Brain microvascular endothelial cell (primary cell): ENCODE measurements at regions not wholly inside any gene's neighbourhood (a gene's known extent, or its start where the extent isn't known, plus 50 kb on each side); places are given as distances from the start of the nearest gene placed in this dataset.

Experiments
- DNase-seq: peaks from one replicate; pipeline ENCODE4 v3.0.0-alpha.2; 2020
- H3K27ac ChIP-seq: fragments of 250-450 bp; sonication (Bioruptor Pico); 2 replicates; pipeline ENCODE4 v1.5.1; 2020; ENCODE audit warnings: mild to moderate bottlenecking, moderate library complexity
- H3K27me3 ChIP-seq: fragments of 250-450 bp; sonication (Bioruptor Pico); replicated peaks from 2 replicates; pipeline ENCODE4 v1.5.1; 2020; ENCODE audit warnings: mild to moderate bottlenecking
- H3K36me3 ChIP-seq: fragments of 250-450 bp; sonication (Bioruptor Pico); replicated peaks from 2 replicates; pipeline ENCODE4 v1.5.1; 2020; ENCODE audit warnings: mild to moderate bottlenecking
- H3K4me3 ChIP-seq: 2 replicates; pipeline ENCODE4 v1.5.1; 2011; ENCODE audit warnings: low read depth, mild to moderate bottlenecking, control low read depth, low read length, moderate library complexity
- in situ Hi-C: cut with HindIII; loops from 2 replicates; pipeline ENCODE4 v1.10.0; 2017; ENCODE audit warnings: low sequenced_read_pairs, low pct_ligation_motif_present
- TF ChIP-seq, protein P1 (sequence below): IDR thresholded peaks from 2 replicates; pipeline ENCODE4 v1.5.1; 2011; ENCODE audit warnings: low read depth, mild to moderate bottlenecking, moderate library complexity, low read length, control low read depth, inconsistent platforms; ENCODE audit errors: missing control alignments

DNA sequence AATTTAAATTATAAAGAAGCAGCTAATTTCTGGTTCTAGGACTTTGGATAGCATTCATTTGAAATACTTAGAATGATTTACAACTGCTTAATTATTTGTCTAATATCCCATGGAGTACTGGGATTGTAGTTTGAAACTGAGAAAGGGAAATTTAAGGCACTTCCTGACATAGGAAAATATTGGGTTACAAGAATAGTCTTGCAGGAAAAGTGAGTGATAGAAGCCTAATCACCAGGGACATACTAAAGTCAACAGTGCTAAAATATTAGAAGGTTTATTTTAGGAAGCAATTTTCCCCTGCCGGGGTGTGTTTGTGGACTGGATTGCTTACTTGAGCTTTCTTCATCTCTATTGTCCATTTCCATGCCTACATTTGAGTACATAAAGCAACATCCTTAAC is 661.6 kb downstream of the ADGRL2 start:
- H3K4me3 ChIP-seq = no peak overlapping the region
- in situ Hi-C loops = no loop called here

DNA sequence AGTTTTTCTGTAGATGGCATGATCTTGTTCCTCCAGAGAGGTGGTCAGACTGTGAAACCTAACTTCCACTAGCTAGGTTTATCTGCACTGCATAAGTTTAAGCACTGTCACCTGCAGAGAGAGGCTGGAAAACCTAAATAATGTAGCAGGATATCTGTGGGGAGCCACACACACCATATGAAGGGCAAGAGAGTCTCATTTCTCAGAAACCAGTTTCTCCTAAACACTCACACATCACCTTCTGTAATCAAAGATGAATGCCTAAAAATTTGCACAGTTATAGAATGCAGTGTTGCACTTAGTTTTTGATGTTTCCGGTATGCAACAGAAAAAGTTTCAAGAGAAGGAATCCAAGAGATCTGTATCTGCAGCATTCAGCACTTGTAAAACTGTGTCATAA is 654.6 kb downstream of the ADGRL2 start:
- Histone ChIP-seq H3K4me3 (no peak overlapping the region), H3K36me3 (no peaks in the 10 kb centered on the region), H3K27me3 (no peaks in the 10 kb centered on the region), H3K27ac (no peak overlapping the region)
- TF ChIP-seq, protein P1, sequence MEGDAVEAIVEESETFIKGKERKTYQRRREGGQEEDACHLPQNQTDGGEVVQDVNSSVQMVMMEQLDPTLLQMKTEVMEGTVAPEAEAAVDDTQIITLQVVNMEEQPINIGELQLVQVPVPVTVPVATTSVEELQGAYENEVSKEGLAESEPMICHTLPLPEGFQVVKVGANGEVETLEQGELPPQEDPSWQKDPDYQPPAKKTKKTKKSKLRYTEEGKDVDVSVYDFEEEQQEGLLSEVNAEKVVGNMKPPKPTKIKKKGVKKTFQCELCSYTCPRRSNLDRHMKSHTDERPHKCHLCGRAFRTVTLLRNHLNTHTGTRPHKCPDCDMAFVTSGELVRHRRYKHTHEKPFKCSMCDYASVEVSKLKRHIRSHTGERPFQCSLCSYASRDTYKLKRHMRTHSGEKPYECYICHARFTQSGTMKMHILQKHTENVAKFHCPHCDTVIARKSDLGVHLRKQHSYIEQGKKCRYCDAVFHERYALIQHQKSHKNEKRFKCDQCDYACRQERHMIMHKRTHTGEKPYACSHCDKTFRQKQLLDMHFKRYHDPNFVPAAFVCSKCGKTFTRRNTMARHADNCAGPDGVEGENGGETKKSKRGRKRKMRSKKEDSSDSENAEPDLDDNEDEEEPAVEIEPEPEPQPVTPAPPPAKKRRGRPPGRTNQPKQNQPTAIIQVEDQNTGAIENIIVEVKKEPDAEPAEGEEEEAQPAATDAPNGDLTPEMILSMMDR = no peak
- in situ Hi-C loops = no loop called here
- no peak for DNase-seq

More for the DNA sequence above, 661.6 kb downstream of the ADGRL2 start:
- DNase-seq = no peak
- Histone ChIP-seq H3K36me3 (no peaks in the 10 kb centered on the region), H3K27ac (no peak overlapping the region), H3K27me3 (no peaks in the 10 kb centered on the region)
- TF ChIP-seq, protein P1 = no peak

DNA sequence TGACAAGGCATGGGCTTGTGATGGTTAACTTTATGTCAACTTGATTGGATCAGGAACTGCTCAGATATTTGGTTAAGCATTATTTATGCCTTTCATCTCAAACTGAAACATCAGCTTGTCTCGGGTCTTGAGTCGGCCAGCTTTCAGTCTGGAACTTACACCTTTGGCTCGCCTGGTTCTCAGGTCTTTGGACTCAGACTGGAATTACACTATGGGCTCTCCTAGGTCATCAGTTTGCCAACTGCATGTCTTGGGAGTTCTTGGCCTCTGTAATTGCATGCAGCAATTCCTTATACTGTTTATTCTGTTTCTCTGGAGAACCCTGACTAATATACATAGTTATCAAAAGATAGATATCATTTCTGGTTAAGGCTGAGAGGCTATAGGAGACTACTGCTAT is 653.7 kb downstream of the ADGRL2 start:
- DNase-seq = no peak
- in situ Hi-C loops = no loop called here
- H3K36me3 ChIP-seq = no peaks in the 10 kb centered on the region
- no peak overlapping the region for H3K4me3 ChIP-seq
- TF ChIP-seq, protein P1 = no peak
- H3K27me3 ChIP-seq = no peaks in the 10 kb centered on the region
- H3K27ac ChIP-seq = no peak overlapping the region

DNA sequence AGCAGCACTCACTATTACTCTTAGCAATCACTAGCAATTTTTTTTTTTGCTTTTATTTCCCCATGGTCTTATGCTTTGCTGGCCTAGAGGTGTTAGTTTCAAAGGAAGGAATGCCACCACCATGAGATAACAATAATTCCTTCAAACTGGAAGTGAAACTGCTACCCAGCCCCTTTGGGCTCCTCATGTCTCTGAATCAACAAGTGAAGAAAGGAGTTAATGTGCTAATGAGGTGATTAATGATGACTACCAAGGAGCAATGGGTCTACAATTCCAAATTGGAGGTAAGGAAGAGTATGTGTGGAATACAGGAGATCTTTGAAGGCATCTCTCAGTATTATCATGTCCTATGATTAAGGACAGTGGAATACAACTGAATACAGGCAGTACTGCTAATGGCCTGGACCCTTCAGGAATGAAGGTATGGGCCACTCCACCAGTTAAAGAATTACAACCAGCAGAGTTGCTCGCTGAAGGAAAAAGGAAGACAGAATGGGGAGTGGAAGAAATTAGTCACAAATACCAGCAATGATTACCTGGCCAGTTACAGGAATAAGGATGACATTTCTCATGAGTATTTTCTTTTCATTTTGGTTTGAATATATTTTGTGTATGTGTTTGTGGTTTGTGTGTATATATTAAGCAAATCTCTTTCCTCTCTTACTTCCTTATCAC is 652.9 kb downstream of the ADGRL2 start:
- in situ Hi-C loops = no loop called here
- DNase-seq = no peak

DNA sequence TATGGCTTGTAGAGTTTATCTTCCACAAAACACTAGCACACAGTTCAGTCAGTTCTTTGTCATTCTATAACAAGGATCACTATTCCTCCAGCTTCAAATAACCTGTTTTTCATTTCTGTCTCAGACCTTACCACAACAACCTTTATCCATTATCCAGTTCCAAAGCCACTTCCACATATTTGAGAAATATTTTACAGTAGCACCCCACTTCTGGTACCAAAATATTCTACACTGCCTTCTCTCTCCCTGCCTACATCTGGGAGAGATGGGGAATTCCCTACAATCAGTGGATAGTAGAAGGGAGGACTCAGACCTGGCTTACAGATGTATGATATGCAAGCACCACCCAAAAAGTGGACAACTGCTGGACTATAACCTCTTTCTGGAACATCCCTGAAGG is 651.4 kb downstream of the ADGRL2 start:
- Histone ChIP-seq H3K36me3 (no peaks in the 10 kb centered on the region), H3K27me3 (no peaks in the 10 kb centered on the region), H3K27ac (no peak overlapping the region), H3K4me3 (no peak overlapping the region)
- in situ Hi-C loops = no loop called here
- DNase-seq = no peak
- TF ChIP-seq, protein P1 = no peak

More for the DNA sequence above, 652.9 kb downstream of the ADGRL2 start:
- Histone ChIP-seq H3K4me3 (no peak overlapping the region), H3K27ac (no peak overlapping the region), H3K27me3 (no peaks in the 10 kb centered on the region), H3K36me3 (no peaks in the 10 kb centered on the region)
- TF ChIP-seq, protein P1 = no peak

DNA sequence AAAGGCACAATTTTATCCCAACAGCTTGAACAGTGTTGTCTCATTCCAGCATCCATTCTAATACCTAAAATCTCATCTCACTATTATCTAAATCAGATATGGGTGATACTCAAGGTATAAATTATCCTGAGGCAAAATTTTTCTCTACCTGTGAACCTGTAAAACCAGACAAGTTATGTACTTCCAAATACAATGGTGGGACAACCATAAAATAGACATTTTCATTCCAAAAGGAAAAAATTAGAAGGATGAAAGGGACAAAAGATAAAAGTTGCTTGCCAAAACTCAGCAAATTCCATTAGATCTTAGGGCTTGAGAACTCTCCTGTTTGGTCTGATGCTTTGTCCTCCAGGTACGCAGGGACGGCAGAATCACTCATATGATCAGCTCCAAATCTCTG is 650.5 kb downstream of the ADGRL2 start:
- TF ChIP-seq, protein P1 = no peak
- no peak for DNase-seq
- Histone ChIP-seq H3K4me3 (no peak overlapping the region), H3K27me3 (no peaks in the 10 kb centered on the region), H3K36me3 (no peaks in the 10 kb centered on the region), H3K27ac (no peak overlapping the region)
- in situ Hi-C loops = no loop called here
